HG03045 (cell line): ENCODE measurements at regions not wholly inside any gene's neighbourhood (a gene's known extent, or its start where the extent isn't known, plus 50 kb on each side); places are given as distances from the start of the nearest gene placed in this dataset.
"Not testable (repeated sequence)": the region's sequence is repeated elsewhere in the genome, so short reads cannot be mapped to it uniquely, and the experiment has no call there.

Source experiments
- ATAC-seq: cut with Tn5 transposase; IDR thresholded peaks from one replicate; pipeline ENCODE4 v1.9.1; 2021; ENCODE audit warnings: mild to moderate bottlenecking, moderate library complexity; ENCODE audit not compliant: unreplicated experiment

- ATAC-seq = not testable (repeated sequence)
These were observed 4092.8 kb upstream of the TPTE start for GRCh38 chr21:6428498-6429092.

GRCh38 chr21:6429924-6430323 is 4091.5 kb upstream of the TPTE start:
- not testable (repeated sequence) for ATAC-seq

GRCh38 chr21:6433149-6433548 is 4088.2 kb upstream of the TPTE start:
- not testable (repeated sequence) for ATAC-seq

GRCh38 chr21:6436205-6436604 is 4085.2 kb upstream of the TPTE start:
- ATAC-seq = not testable (repeated sequence)

- not testable (repeated sequence) for ATAC-seq
These were observed 4084.2 kb upstream of the TPTE start for GRCh38 chr21:6436971-6437833.

- ATAC-seq = not testable (repeated sequence)
These were observed 4083.6 kb upstream of the TPTE start for GRCh38 chr21:6437834-6438187.

GRCh38 chr21:6439058-6439457 is 4082.3 kb upstream of the TPTE start:
- ATAC-seq = not testable (repeated sequence)

- not testable (repeated sequence) for ATAC-seq
These were observed 4066.6 kb upstream of the TPTE start for GRCh38 chr21:6454648-6455340.

- ATAC-seq = not testable (repeated sequence)
These were observed 4065.2 kb upstream of the TPTE start for GRCh38 chr21:6456011-6456661.

- not testable (repeated sequence) for ATAC-seq
These were observed 4061.6 kb upstream of the TPTE start for GRCh38 chr21:6459761-6460160.

GRCh38 chr21:6461358-6461757 is 4060.0 kb upstream of the TPTE start:
- ATAC-seq = not testable (repeated sequence)

- not testable (repeated sequence) for ATAC-seq
These were observed 4057.0 kb upstream of the TPTE start for GRCh38 chr21:6464419-6464818.

GRCh38 chr21:6466081-6466698 is 4055.2 kb upstream of the TPTE start:
- ATAC-seq = not testable (repeated sequence)

GRCh38 chr21:6466707-6467106 is 4054.7 kb upstream of the TPTE start:
- not testable (repeated sequence) for ATAC-seq

GRCh38 chr21:6467189-6467774 is 4054.1 kb upstream of the TPTE start:
- ATAC-seq = not testable (repeated sequence)

- ATAC-seq = not testable (repeated sequence)
These were observed 4053.5 kb upstream of the TPTE start for GRCh38 chr21:6467907-6468306.

- not testable (repeated sequence) for ATAC-seq
These were observed 4053.0 kb upstream of the TPTE start for GRCh38 chr21:6468331-6468860.

GRCh38 chr21:6474250-6474968 is 4047.0 kb upstream of the TPTE start:
- not testable (repeated sequence) for ATAC-seq

- ATAC-seq = not testable (repeated sequence)
These were observed 4040.3 kb upstream of the TPTE start for GRCh38 chr21:6481116-6481515.
